B cell (primary cell): ENCODE measurements at regions not wholly inside any gene's neighbourhood (a gene's known extent, or its start where the extent isn't known, plus 50 kb on each side); places are given as distances from the start of the nearest gene placed in this dataset.

Source experiments
- ATAC-seq: fragments of 200-7000 bp; cut with Tn5 transposase; one replicate; pipeline ENCODE4 v1.10.0; 2021; ENCODE audit warnings: low read depth, mild to moderate bottlenecking, moderate number of reproducible peaks, moderate library complexity
- CTCF ChIA-PET: fragments of 350-600 bp; sonication (Branson Sonifier 250); formaldehyde crosslinking; loops from one replicate; lab custom pipeline; 2021; ENCODE audit warnings: antibody characterized with exemption, inconsistent platforms; lab: Charles Lee
- POLR2A ChIA-PET: fragments of 350-600 bp; sonication (Branson Sonifier 250); formaldehyde crosslinking; loops from one replicate; lab custom pipeline; 2021; ENCODE audit warnings: antibody characterized with exemption; lab: Charles Lee
- DNase-seq: peaks from one replicate; pipeline ENCODE4 v3.0.0; 2013
- H2AFZ ChIP-seq: 2 replicates; pipeline ENCODE4 v1.6.1; 2012; ENCODE audit warnings: mild to moderate bottlenecking, low read depth, low read length; ENCODE audit not compliant: insufficient read depth, poor library complexity, severe bottlenecking
- H3K27ac ChIP-seq, 2 donors: 1 replicate in 1 of 2; 2 replicates in 1 of 2; pipeline ENCODE4 v1.5.1; 2012 to 2013; ENCODE audit warnings: low read length in 2 of 2, mild to moderate bottlenecking in 2 of 2, moderate library complexity in 1 of 2
- H3K27me3 ChIP-seq, 4 experiments: fragments of 200-600 bp in 1 of 4; sonication (generic) in 1 of 4; replicated peaks in 1 of 4; 1 replicate in 2 of 4; 2 replicates in 2 of 4; pipeline versions ENCODE4 v1.6.1 to v1.7.0; 2013 to 2016; ENCODE audit warnings: low read length in 3 of 4, mild to moderate bottlenecking in 2 of 4, mixed read lengths in 1 of 4, moderate library complexity in 1 of 4; ENCODE audit not compliant: insufficient read depth in 4 of 4, control insufficient read depth in 3 of 4; ENCODE audit errors: control extremely low read depth in 1 of 4
- H3K36me3 ChIP-seq, 2 experiments: replicated peaks in 1 of 2; 1 replicate in 1 of 2; 2 replicates in 1 of 2; pipeline versions ENCODE4 v1.6.1 to v1.7.1; 2013; ENCODE audit warnings: low read length in 1 of 2; ENCODE audit not compliant: insufficient read depth in 2 of 2, control insufficient read depth in 1 of 2; ENCODE audit errors: control extremely low read depth in 1 of 2, extremely low read depth in 1 of 2
- H3K4me1 ChIP-seq, 2 donors: fragments of 200-600 bp in 1 of 2; sonication (generic) in 1 of 2; 1 replicate in 1 of 2; 2 replicates in 1 of 2; pipeline versions ENCODE4 v1.5.1 to v1.6.1; 2013 to 2017; ENCODE audit warnings: low read length in 2 of 2; ENCODE audit not compliant: control insufficient read depth in 2 of 2, insufficient read depth in 2 of 2
- H3K4me2 ChIP-seq: replicated peaks from 2 replicates; pipeline ENCODE3; 2012; ENCODE audit warnings: mild to moderate bottlenecking, low read depth, low read length; ENCODE audit not compliant: poor library complexity, severe bottlenecking
- H3K4me3 ChIP-seq, 5 experiments: fragments of 200-600 bp in 1 of 5; sonication (generic) in 1 of 5; 1 replicate in 3 of 5; 2 replicates in 2 of 5; pipeline versions ENCODE4 v1.5.1 to v1.7.0; 2011 to 2016; ENCODE audit warnings: low read length in 4 of 5, mild to moderate bottlenecking in 4 of 5, low read depth in 2 of 5, control low read depth in 1 of 5, moderate library complexity in 1 of 5; ENCODE audit not compliant: insufficient read depth in 1 of 5; ENCODE audit errors: control extremely low read depth in 1 of 5, extremely low read depth in 1 of 5
- H3K79me2 ChIP-seq: fragments of 200-600 bp; sonication (generic); one replicate; pipeline ENCODE4 v1.6.0; 2016; ENCODE audit warnings: low read length; ENCODE audit not compliant: control insufficient read depth, insufficient read depth
- H3K9ac ChIP-seq: fragments of 200-600 bp; sonication (generic); 2 replicates; pipeline ENCODE4 v1.6.1; 2017; ENCODE audit warnings: mild to moderate bottlenecking, low read length, moderate library complexity
- H3K9me3 ChIP-seq, 3 donors: one replicate each; pipeline versions ENCODE4 v1.6.1 to v1.7.1; 2013; ENCODE audit warnings: low read length in 2 of 3; ENCODE audit not compliant: control insufficient read depth in 2 of 3, insufficient read depth in 1 of 3; ENCODE audit errors: control extremely low read depth in 1 of 3
- H4K20me1 ChIP-seq: 2 replicates; pipeline ENCODE4 v1.6.0; 2012; ENCODE audit warnings: mild to moderate bottlenecking, low read length; ENCODE audit not compliant: insufficient read depth, control insufficient read depth, poor library complexity, severe bottlenecking
- H3K27ac Mint-ChIP-seq: one replicate; pipeline ENCODE4 v1.8.0; 2021; ENCODE audit warnings: mixed read lengths
- H3K27me3 Mint-ChIP-seq: one replicate; pipeline ENCODE4 v1.8.0; 2021; ENCODE audit warnings: mixed read lengths
- H3K4me1 Mint-ChIP-seq: one replicate; pipeline ENCODE4 v1.8.0; 2021; ENCODE audit warnings: mixed read lengths
- H3K4me3 Mint-ChIP-seq: one replicate; pipeline ENCODE4 v1.8.0; 2021; ENCODE audit warnings: mixed read lengths
- H3K9me3 Mint-ChIP-seq: one replicate; pipeline ENCODE4 v1.8.0; 2022; ENCODE audit warnings: mixed read lengths; ENCODE audit not compliant: insufficient read depth
- CTCF ChIP-seq: fragments of 200-600 bp; IDR thresholded peaks from one replicate; pipeline ENCODE4 v1.8.0; 2022; ENCODE audit warnings: antibody characterized with exemption, mild to moderate bottlenecking
- EZH2 ChIP-seq: IDR thresholded peaks from 2 replicates; pipeline ENCODE4 v1.6.1; 2012; ENCODE audit warnings: borderline replicate concordance, low read depth, mild to moderate bottlenecking, moderate library complexity, low read length; ENCODE audit not compliant: insufficient read depth, poor library complexity, severe bottlenecking
- WGBS: methylation state at CpG from one replicate; pipeline ENCODE4 v1.1.5; 2013; ENCODE audit warnings: missing lambda C conversion rate; ENCODE audit not compliant: insufficient coverage; 5-methylcytosine and 5-hydroxymethylcytosine counted together
- intact Hi-C: fragments of 100-400 bp; cut with micrococcal nuclease; formaldehyde crosslinking; loops from one replicate; pipeline ENCODE4 v1.10.0; 2022

DNA sequence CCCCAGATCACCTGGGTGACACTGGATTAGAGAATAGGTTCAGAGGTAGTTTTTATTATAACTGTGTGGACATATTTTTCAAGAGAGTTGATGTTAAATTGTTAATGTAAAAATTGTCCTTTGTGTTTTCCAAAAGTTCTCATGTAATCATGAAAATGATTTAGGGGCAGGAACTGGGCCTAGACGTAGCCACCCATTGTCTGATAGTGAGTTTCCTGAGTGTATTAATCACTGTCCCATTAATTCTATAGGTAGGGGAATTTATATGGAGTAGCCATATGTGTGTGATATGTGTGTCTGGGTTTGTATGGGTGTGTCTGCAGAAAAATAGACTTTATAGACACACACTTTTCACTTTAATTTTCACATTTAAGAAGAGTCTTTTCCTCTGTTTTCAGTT lies 144.6 kb upstream of the RAI14 start:
- POLR2A ChIA-PET = no interaction called here

GRCh38 chr5:34511915-34512314 lies 144.2 kb upstream of the RAI14 start:
- no peaks in the 10 kb centered on the region for H3K79me2 ChIP-seq
- ATAC-seq = no peak
- H3K4me1 ChIP-seq = no peaks in the 10 kb centered on the region
- H3K4me2 ChIP-seq = no peak overlapping the region
- H3K27me3 ChIP-seq = peaks cover 0 to 3% (median 0%) of the 10 kb centered on the region in 4 experiments
- Mint-ChIP-seq H3K4me3 (no peak overlapping the region), H3K27ac (no peak overlapping the region), H3K9me3 (no peaks in the 10 kb centered on the region), H3K4me1 (no peaks in the 10 kb centered on the region), H3K27me3 (peaks cover 6% of the 10 kb centered on the region)
- no peak overlapping the region for H3K9ac ChIP-seq
- no peak overlapping the region for H3K27ac ChIP-seq
- intact Hi-C loops = no loop called here
- H4K20me1 ChIP-seq = no peaks in the 10 kb centered on the region
- ChIA-PET POLR2A (no interaction called here), CTCF (interaction anchor here (1.5 to 1.6 kb wide), 2 partner anchors 11 to 12 kb away, joined by 5 to 6 read pairs; no protein-coding TSS in a partner anchor)
- DNase-seq = no peak
- 80% methylated on average over 1 of the region's 2 CpGs for WGBS
- no peak overlapping the region for H3K4me3 ChIP-seq
- TF ChIP-seq EZH2 (no peak), CTCF (no peak)
- H2AFZ ChIP-seq = no peak overlapping the region
- H3K36me3 ChIP-seq = no peaks in the 10 kb centered on the region
- H3K9me3 ChIP-seq = no peaks in the 10 kb centered on the region

More for the DNA sequence above, 144.6 kb upstream of the RAI14 start:
- no peaks in the 10 kb centered on the region for H3K9me3 Mint-ChIP-seq
- no peak overlapping the region for H3K9ac ChIP-seq
- H3K27ac Mint-ChIP-seq = no peak overlapping the region
- CTCF ChIA-PET = interaction anchor here (1.5 kb wide), 1 partner anchor 12 kb away, joined by 6 read pairs; no protein-coding TSS in a partner anchor
- no peaks in the 10 kb centered on the region for H3K4me1 Mint-ChIP-seq
- no peaks in the 10 kb centered on the region for H3K36me3 ChIP-seq
- H3K27me3 Mint-ChIP-seq = peaks cover 3% of the 10 kb centered on the region
- no peak overlapping the region for H3K4me3 Mint-ChIP-seq
- no peaks in the 10 kb centered on the region for H4K20me1 ChIP-seq
- ATAC-seq = no peak
- H3K27ac ChIP-seq = no peak overlapping the region
- peaks cover 0 to 3% (median 0%) of the 10 kb centered on the region in 4 experiments for H3K27me3 ChIP-seq
- WGBS = 100% methylated on average over 1 of the region's 1 CpG
- no peak overlapping the region for H3K4me2 ChIP-seq
- intact Hi-C loops = no loop called here
- no peaks in the 10 kb centered on the region for H3K79me2 ChIP-seq
- TF ChIP-seq EZH2 (no peak), CTCF (no peak)
- no peaks in the 10 kb centered on the region for H3K4me1 ChIP-seq
- DNase-seq = no peak
- H2AFZ ChIP-seq = no peak overlapping the region
- H3K9me3 ChIP-seq = no peaks in the 10 kb centered on the region
- H3K4me3 ChIP-seq = no peak overlapping the region
